Endothelial cell of umbilical vein (primary cell): ENCODE measurements at regions not wholly inside any gene's neighbourhood (a gene's known extent, or its start where the extent isn't known, plus 50 kb on each side); places are given as distances from the start of the nearest gene placed in this dataset.

ENCODE experiments used
- MYC ChIP-seq: IDR thresholded peaks from one replicate; pipeline ENCODE4 v1.6.1; 2011; ENCODE audit warnings: mild to moderate bottlenecking, low read depth, low read length
- POLR2AphosphoS5 ChIP-seq: IDR thresholded peaks from 2 replicates; pipeline ENCODE4 v1.6.1; 2012; ENCODE audit warnings: low read depth, mild to moderate bottlenecking, control low read depth, low read length, moderate library complexity; ENCODE audit not compliant: insufficient read depth

DNA sequence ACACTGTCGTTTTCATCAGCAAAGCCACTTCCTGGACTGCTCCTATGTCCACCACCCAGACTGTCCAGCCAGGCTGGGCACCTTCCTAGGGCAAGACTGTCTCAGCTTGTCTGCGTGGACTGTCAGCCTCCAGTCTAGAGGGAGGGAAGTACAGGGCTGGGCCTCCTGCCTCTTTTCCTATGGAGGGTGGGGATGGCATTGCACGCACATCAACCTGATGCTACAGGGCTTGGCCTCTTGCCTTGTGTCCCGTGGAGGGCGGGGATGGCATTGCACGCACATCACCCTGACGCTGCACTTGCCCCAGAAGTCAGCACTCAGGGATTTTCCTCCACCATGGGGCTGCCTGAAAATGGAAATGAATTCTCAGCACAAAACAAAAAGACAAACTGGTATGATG lies 304.2 kb upstream of the CDH4 start:
- no peak for TF ChIP-seq MYC
- TF ChIP-seq POLR2AphosphoS5 = no peak
